Calu3 (cell line): ENCODE measurements at regions not wholly inside any gene's neighbourhood (a gene's known extent, or its start where the extent isn't known, plus 50 kb on each side); places are given as distances from the start of the nearest gene placed in this dataset.

ENCODE experiments used
- BruUV-seq: library from RNA; stranded (reverse); fragments of 400-500 nt; replicated peaks from 2 replicates; lab custom pipeline; 2021; lab: Mats Ljungman, UMichigan
- CTCF ChIA-PET: fragments of 300-600 bp; sonication (Branson Sonifier 250); formaldehyde crosslinking; loops from one replicate; lab custom pipeline; 2022; ENCODE audit warnings: antibody characterized with exemption; lab: Charles Lee
- DNase-seq: peaks from one replicate; pipeline ENCODE4 v3.0.0; 2022
- H3K27ac Mint-ChIP-seq: one replicate; pipeline ENCODE4 v1.8.0; 2022; ENCODE audit warnings: mixed read lengths; ENCODE audit not compliant: unreplicated experiment
- H3K27me3 Mint-ChIP-seq: one replicate; pipeline ENCODE4 v1.8.0; 2022; ENCODE audit warnings: mixed read lengths; ENCODE audit not compliant: unreplicated experiment
- H3K36me3 Mint-ChIP-seq: one replicate; pipeline ENCODE4 v1.8.0; 2022; ENCODE audit warnings: mild to moderate bottlenecking, moderate library complexity, mixed read lengths; ENCODE audit not compliant: insufficient read depth, unreplicated experiment
- H3K4me1 Mint-ChIP-seq: one replicate; pipeline ENCODE4 v1.8.0; 2022; ENCODE audit warnings: mild to moderate bottlenecking, low read depth, mixed read lengths; ENCODE audit not compliant: unreplicated experiment
- H3K4me3 Mint-ChIP-seq: one replicate; pipeline ENCODE4 v1.8.0; 2022; ENCODE audit warnings: mild to moderate bottlenecking, low read depth, moderate library complexity, mixed read lengths; ENCODE audit not compliant: unreplicated experiment
- H3K9me3 Mint-ChIP-seq: one replicate; pipeline ENCODE4 v1.8.0; 2022; ENCODE audit warnings: low read depth, mixed read lengths; ENCODE audit not compliant: unreplicated experiment
- CTCF ChIP-seq: fragments of 200-600 bp; IDR thresholded peaks from one replicate; pipeline ENCODE4 v1.8.0; 2022; ENCODE audit warnings: antibody characterized with exemption; ENCODE audit not compliant: unreplicated experiment
- intact Hi-C: fragments of 100-400 bp; cut with micrococcal nuclease; formaldehyde crosslinking; loops from one replicate; pipeline ENCODE4 v1.10.0; 2022; ENCODE audit not compliant: unreplicated experiment

DNA sequence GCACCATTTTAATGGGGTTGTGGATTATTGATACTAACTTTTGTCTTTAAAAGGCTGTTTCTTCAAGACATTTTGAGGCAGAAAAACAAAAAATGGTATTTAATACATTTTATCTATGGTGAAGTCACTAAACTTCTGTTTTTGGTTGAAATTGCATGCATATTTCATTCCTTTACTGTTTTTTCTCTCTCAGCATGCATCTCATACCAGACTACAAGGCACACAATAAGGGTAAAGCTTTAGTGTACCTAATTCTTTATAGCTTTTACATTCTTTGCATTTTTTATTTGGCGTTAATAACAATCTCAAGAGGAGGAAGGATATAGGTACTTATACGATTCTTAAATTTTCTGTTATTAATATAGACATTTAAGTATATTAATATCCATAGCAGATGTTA lies 151.0 kb upstream of the DKK2 start:
- no peaks in the 10 kb centered on the region for H3K36me3 Mint-ChIP-seq
- H3K9me3 Mint-ChIP-seq, result peaks cover 6% of the 10 kb centered on the region
- no peak overlapping the region for H3K27ac Mint-ChIP-seq
- no peak for DNase-seq
- no peak overlapping the region for H3K4me3 Mint-ChIP-seq
- no peaks in the 10 kb centered on the region for H3K4me1 Mint-ChIP-seq
- H3K27me3 Mint-ChIP-seq, result no peaks in the 10 kb centered on the region
- CTCF ChIA-PET, result no interaction called here
- intact Hi-C loops, result loop anchor here (10.0 kb wide), 2 partner anchors 188 to 328 kb away; no protein-coding TSS in a partner anchor
- TF ChIP-seq CTCF, result no peak
- no TSS peak for BruUV-seq

DNA sequence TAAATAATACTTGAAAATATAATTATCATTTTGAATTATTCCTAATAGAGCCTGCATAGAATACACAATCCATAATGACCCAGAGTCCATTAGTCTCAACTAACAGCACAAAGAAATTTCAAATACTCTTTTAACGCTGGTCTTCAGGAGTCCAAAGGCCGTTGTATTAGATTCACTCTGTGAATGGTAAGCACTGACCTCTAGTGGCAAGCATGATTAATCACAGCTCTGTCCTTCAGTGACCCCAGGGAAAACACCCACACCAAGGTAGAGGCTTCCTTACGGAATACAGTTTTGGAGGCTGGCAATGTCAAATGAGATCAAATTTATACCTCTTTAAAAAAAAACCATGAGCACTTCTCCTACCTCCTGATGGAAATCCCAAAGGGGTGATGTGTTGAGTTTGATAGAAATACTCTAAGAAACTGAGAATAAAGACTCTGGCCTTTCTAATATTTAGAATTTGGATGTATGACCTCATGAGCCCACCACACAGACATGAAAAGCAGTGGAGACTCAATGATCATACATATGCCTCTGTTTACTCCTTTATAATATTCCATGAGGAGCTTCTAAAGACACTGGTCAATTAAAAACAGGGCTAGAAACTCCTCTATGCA lies 147.2 kb upstream of the DKK2 start:
- intact Hi-C loops, result loop anchor here (1.0 to 10.0 kb wide), 3 partner anchors 139 to 332 kb away; no protein-coding TSS in a partner anchor
- H3K36me3 Mint-ChIP-seq, result no peaks in the 10 kb centered on the region
- H3K9me3 Mint-ChIP-seq, result no peaks in the 10 kb centered on the region
- H3K4me3 Mint-ChIP-seq, result no peak overlapping the region
- CTCF ChIA-PET, result interaction anchor here (0.6 to 1.6 kb wide), 4 partner anchors 89 to 196 kb away, joined by 3 to 8 read pairs (median 4); no protein-coding TSS in a partner anchor
- TF ChIP-seq CTCF, result peak; percentile 18
- DNase-seq, result peak; percentile 23
- BruUV-seq, result no TSS peak
- H3K27ac Mint-ChIP-seq, result no peak overlapping the region
- no peaks in the 10 kb centered on the region for H3K4me1 Mint-ChIP-seq
- no peaks in the 10 kb centered on the region for H3K27me3 Mint-ChIP-seq

DNA sequence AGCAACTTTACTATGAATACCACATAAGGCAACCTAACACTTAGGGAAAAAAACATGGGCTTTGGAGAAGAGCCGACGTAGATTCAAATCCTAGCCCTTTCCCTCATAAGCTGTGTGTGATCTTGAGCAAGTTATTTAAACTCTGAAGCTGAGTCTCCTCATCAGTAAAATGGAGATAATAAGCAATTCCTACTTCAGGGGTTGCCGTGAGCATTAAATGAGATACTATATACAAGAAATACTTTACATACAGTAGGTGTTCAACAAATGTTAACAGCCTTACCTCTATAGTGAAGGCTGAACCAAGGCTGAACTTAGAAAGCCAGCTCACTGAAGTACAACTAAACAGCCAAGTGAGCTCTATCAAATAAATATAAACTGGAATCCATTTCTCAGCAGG lies 146.2 kb upstream of the DKK2 start:
- no peaks in the 10 kb centered on the region for H3K9me3 Mint-ChIP-seq
- H3K27me3 Mint-ChIP-seq, result no peaks in the 10 kb centered on the region
- CTCF ChIA-PET, result interaction anchor here (1.5 to 1.6 kb wide), 2 partner anchors 88 to 139 kb away, joined by 5 to 8 read pairs; no protein-coding TSS in a partner anchor
- no peak overlapping the region for H3K4me3 Mint-ChIP-seq
- no peak for DNase-seq
- TF ChIP-seq CTCF, result no peak
- H3K27ac Mint-ChIP-seq, result no peak overlapping the region
- no peaks in the 10 kb centered on the region for H3K4me1 Mint-ChIP-seq
- H3K36me3 Mint-ChIP-seq, result no peaks in the 10 kb centered on the region
- no TSS peak for BruUV-seq
- intact Hi-C loops, result loop anchor here (10.0 kb wide), 2 partner anchors 192 to 332 kb away; no protein-coding TSS in a partner anchor

DNA sequence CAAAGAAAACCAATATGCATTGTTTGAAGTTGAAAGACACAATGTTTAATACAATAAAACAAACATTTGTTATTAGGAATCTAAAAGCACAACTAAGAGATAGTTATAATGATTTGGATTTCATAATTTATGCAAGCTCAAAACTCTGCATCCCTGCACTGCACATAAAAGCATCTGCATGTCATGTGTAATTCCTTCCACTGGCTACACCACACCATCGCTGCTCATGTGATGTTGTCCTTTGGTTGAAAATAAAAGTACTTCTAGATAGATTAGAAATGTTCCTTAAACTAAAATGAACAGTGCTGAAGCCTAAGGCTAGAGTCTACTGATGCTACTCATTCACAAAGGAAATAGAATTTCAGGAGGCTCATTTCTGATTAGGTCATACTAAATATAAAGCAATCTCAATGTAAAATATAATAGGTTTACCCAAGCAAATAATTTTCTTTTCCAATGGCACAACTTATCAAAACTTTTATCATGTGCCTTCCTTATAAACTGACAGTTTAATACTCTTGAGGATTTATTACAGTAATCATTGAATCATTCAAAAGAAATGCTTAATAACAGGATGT lies 130.8 kb upstream of the DKK2 start:
- H3K4me1 Mint-ChIP-seq, result no peaks in the 10 kb centered on the region
- H3K27me3 Mint-ChIP-seq, result no peaks in the 10 kb centered on the region
- intact Hi-C loops, result no loop called here
- no peak for DNase-seq
- CTCF ChIA-PET, result no interaction called here
- no peak for TF ChIP-seq CTCF
- BruUV-seq, result no TSS peak
- no peak overlapping the region for H3K4me3 Mint-ChIP-seq
- no peak overlapping the region for H3K27ac Mint-ChIP-seq
- no peaks in the 10 kb centered on the region for H3K36me3 Mint-ChIP-seq
- H3K9me3 Mint-ChIP-seq, result peaks cover 3% of the 10 kb centered on the region
